HG03045 (cell line): ENCODE measurements at regions not wholly inside any gene's neighbourhood (a gene's known extent, or its start where the extent isn't known, plus 50 kb on each side); places are given as distances from the start of the nearest gene placed in this dataset.

Experiments
- ATAC-seq: cut with Tn5 transposase; IDR thresholded peaks from one replicate; pipeline ENCODE4 v1.9.1; 2021; ENCODE audit warnings: mild to moderate bottlenecking, moderate library complexity; ENCODE audit not compliant: unreplicated experiment

DNA sequence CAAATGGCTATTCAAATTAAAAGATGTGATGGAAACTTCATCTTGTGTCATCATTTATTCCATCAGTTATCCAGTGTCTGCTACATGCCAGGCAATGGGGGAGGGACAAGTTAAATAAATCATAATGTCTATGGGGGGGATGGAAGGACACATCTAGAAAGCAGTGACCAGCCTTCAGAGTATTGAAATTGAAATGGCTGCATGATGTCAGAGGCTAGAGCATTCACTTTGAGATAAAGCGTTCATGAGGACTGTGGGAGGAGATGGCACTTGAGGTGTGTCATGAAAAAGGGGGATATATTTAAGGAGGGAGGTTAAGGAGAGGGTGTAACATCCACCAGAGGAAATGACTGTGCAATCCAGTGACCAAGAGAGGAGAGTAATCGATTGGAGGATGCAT is 50.6 kb downstream of the SLIT2 start:
- no peak for ATAC-seq

DNA sequence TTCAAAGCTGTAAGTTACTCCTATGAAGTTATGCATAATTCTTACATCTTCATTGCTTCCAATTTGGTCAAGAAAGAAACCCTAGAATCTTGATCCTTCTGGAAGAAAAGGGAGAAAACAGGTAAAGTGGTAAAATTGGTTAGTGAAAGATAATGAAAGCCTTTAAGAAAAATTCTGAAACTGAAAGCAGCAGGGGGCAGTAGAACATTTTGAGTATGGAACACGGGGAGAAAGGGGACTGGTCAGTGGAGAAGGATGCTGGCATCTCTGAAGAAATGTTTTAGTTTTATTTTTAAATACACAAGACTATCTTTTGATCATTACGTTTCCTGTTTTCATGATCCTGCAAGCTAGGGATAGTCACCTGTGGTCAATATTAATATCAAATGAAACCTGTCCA is 54.3 kb downstream of the SLIT2 start:
- no peak for ATAC-seq

DNA sequence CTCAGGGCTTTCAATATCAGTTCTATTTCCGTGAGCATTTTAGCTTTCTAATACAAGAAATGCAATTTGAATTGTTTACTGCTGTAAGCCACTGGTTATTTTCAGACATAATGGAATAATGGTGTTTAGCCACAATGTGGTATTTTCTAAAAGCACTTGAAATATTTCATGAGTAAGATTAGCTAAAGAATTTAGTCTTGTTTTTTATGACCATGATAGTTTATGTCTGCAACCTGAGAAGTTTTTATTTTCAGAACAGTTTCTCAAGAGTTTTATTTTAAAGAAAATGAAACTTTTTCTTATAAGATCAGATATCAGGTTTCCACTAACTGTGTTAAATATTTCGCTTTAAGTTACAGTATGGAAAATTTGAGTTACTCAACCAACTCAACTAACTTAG is 60.2 kb downstream of the SLIT2 start:
- ATAC-seq, result no peak

DNA sequence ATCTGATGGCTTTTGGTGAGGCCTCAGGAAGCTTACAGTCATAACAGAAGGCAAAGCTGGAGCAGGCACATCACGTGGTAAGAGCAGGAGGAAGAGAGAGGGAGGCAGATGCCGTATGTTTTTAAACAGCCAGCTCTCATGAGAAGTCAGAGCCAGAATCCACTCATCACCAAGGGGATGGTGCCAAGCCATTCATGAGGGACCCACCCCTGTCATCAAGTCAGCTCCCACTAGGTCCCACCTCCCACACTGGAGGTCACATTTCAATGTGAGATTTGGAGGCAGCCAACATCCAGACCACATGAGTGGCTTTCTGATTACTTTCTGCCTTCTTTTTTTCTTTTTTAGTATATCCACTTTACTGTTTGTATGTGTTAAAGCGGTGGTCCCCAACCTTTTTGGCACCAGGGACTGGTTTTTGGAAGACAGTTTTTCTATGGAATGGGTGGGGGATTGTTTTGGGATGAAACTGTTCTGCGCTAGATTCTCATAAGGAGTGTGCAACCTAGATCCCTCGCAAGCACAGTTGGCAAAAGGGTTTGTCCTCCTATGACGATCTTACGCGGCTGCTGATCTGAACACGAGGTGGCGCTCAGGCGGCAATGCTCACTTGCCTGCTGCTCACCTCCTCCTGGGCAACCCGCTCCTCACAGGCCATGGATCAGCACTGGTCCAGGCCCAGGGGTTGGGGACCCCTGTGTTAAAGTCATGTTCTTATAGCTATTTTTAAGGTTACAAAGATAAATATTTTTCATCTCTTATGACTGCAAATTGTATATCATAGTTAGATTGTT is 61.7 kb downstream of the SLIT2 start:
- no peak for ATAC-seq

DNA sequence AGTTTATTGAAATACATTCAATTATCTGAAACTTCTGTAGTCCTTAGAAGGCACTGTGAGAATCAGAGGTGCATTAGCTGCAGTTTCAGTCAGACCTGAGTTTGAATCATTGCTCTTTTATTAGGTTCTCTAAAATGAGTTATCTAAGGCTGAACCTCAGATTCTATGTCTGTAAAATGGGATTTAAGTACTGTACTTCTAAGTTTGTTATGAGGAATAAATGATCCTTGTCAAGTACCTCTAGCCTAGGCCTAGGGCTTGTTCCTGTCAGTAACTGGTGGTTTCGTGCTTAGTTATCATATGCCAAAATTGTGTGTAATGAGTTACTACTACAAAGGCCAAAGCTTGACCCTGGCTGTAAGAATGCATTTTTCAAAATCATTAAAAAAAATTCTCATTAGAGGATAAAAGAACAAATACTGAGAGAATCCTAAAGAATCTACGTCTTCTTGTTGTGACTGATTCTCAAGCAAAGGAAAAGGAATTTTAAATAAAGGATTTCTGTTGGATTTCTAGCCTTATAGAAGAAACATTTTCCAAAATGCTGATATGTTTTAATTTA is 65.8 kb downstream of the SLIT2 start:
- no peak for ATAC-seq

DNA sequence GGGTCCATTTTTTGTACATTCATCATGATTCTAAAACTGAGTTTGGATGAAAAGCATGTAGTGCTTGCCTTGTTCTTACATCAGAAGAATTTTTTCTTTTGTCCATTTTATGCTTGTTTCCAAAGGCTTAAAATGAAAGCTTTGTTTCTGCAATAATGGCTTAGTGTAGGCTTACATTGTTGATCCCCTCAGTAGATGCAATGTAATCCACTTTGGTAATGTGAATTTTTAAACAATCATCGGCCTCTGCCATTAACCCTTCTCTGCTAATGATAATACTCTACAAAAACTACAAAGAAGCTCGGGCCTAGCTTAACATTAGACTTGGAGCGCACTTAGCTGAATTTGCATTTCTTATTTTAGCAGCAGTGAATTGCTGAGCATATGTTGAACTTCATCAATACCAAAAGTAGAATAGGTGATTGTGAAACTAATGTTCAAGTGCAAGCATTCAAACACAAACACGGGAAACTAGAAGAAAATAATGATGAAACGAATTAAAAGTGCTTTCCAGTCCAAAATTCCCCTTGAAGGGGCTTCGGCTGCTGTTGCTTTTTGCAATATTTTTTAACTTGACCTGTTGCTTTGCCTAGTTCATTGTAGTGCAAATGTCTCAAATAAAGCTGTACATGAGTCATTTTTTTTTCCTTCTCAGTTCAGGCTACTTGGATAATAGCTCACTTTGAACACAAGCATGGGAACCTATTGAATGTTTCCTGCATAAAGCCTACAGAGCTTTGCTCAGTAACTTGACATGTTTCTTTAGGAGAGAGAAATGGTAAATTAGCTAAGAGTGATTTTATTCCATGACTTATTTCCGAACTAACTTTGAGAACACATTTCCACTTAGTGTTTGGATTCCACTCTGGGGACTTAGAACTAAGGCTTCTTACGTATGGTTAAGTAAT is 66.5 kb downstream of the SLIT2 start:
- ATAC-seq, result no peak

DNA sequence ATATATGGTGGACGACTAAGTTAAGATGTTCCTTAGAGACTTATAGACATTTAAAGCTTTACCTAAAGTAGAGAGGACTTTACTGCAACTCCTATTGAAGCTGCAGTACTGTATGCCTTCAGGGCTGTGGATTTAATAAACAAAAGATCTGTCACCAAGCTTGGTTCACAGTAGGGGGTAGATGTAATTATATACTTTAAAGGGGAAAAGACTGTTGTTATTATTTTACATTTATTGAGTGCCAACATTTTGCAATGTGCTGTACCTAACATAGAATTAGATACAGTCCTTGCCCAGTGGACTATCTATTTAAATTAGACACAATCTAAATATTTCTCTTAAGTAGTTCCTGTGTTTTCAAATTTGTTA is 67.2 kb downstream of the SLIT2 start:
- ATAC-seq, result no peak

DNA sequence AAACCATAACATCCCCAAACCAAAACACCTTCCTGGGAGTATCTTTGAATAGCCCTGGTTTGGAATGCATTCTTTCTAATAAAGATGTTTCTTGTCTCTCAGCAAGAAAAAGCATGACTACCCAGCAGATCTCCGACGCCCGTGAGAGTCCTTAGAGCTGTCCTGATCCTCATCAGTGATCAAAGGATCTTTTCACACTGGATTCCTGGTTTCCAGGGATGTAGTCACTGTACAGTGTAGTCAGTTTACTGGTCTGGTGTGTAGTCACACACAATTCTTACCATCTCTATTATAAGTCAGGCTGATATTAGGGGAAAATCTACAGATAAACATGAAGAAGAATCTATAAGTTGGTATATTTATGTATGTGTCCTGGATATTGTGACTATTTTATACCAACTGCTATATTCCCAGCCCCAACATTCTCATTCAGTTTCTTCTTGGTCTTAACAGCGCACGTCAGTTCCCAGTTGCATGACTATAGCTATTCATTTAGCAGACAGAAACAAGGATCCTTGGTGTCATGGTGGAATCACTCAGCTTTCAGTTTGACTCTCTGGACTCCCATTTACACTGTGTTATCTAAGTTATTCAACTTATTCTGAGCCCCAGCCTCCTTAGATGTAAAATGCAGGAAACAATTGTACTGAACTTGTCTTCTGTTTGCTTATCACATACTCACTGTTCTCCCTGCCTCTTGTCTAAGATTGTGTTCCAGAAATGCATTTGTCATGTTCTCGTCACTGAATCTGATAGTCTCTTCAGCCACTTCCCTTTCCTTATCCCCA is 68.3 kb downstream of the SLIT2 start:
- ATAC-seq, result no peak

DNA sequence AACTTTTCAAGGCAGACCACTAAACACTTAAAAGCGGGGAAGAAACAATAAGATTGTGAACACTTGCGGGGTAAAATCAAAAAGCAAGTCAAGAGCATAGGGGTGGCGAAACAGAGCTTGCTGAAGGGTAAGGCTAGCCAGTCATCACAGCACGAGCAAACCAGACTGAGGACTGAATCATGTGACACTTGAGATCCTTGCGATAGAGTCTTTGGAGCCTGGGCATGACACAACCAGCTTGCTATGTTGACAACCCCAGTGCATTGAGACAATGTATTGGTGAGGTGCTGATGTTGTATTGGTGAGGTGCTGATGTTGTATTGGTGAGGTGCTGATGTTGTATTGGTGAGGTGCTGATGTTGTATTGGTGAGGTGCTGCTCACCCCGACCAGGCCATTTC is 72.3 kb downstream of the SLIT2 start:
- no peak for ATAC-seq

DNA sequence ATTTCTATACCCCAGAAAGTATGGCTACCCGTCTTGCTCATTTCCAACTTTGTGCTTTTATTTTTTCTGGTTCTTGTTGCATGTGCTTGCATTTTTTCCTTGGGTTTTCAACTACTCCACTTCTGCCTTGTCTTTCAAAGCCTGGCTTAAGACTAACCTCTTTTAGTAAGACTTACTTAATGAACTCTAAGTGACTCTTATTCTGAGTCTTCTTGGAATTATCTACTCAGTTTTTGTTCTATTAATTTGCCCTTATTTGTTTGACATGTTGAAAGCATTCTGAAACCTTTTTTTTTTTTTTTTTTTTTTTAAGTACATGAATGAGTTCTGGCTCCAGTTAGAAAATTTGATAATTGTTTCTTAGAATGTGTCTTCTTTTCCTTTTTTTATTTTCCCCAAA is 74.8 kb downstream of the SLIT2 start:
- ATAC-seq, result no peak

DNA sequence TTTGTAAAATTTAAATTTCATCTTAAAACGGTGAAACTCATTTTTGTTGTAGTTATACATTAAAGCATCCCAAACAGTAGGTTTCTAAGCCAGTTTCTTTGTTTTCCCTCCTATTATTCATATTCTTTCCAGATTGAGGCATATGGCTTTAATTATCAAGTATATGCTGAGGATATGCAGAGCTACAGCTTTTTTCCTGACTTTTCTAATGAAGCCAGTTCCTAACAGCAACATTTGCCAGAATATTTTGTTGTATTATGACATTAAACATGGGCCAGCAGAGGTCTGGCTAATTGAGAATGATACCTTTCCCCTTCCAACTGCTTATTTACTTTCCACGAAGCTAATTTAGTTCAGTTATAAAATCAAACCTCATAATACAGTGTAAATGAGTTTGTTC is 75.3 kb downstream of the SLIT2 start:
- ATAC-seq, result no peak

DNA sequence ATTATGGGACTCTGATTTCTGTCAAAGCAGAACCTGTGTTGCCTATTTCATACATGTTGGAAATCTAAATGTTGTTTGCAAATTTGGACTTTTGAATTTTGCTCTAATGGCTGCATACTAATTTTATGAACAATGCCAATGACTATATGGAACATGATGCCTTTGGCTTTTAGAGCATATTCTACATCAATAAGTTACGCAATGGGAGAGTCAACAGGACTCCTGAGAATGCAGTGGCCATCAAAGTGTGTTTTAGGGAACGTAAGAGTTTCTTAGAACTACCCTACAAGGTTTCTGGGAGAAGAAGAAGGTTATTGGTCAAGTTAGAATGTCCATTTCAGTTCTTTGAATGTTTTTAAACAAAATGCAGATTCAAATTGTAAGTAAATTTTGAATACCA is 76.1 kb downstream of the SLIT2 start:
- ATAC-seq, result no peak

DNA sequence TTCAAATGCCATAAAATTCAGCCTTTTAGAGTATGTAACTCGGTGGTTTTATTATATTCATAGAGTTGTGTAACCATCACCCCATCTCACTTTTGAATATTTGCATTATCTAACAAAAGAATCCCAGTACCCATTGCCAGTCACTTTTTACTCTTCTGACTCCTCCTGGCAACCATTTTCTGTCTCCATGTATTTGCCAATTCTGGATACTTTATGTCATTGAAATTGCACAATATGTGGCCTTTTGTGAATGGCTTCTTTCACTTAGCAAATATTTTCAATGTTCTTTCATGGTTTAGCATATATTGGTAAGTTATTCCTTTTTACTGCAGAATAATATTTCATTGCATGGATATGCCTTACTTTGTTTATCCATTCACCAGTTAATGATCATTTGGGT is 79.9 kb downstream of the SLIT2 start:
- no peak for ATAC-seq

DNA sequence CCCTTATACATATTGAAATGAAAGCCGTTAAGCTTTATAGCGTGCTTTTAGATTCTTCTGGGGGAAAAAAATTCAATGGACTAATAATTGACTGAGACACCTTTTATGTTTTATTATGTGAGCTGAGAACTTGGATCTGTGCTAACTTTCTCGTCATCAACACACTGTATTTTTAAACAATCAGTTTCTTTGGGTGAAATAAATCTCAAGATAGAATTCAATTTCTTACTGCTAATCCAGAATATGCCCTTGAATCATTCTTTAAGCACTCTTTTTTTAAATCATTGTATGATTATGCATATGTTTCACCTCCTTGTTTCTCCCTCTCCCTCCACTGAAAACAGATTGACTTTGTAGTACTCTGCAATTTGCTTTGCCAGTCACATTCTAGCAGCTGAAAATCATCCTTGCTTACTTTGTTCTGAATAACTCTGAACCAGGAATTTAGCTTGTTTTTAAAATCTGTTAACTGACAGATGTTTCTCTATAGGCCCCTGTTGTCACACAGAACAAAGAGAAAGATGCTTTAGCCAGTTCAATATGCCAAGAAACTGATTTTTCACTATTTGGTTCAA is 81.5 kb downstream of the SLIT2 start:
- ATAC-seq, result no peak

DNA sequence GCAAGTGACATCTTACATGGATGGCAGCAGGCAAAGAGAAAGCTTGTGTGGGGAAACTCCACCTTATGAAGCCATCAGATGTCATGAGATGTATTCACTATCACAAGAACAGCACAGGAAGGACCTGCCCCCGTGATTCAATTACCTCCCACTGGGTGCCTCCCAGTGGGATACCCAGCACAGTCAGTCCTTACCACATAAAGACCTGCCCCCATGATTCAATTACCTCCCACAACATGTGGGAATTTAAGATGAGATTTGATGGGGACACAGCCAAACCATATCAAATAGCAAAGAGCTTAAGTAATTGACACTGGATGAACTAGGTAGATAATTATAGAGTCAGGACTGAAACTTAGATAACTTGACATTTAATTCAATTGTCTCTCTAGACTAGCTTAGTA is 85.6 kb downstream of the SLIT2 start:
- ATAC-seq, result no peak

DNA sequence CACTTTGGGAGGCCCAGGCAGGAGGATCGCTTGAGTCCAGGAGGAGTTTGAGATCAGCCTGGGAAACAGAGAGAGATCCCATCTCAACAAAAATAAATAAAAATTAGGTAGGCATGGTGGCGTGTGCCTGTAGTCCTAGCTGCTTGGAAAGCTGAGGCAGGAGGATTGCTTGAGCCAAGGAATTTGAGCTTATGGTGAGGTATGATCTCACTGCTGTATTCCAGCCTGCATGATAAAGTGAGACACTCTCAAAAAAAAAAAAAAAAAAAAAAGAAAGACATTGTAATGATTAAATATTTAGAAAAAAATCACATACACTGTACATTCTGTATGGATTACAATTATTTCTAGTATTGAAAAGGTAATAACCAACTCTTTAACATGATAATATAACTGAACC is 87.1 kb downstream of the SLIT2 start:
- ATAC-seq, result no peak

DNA sequence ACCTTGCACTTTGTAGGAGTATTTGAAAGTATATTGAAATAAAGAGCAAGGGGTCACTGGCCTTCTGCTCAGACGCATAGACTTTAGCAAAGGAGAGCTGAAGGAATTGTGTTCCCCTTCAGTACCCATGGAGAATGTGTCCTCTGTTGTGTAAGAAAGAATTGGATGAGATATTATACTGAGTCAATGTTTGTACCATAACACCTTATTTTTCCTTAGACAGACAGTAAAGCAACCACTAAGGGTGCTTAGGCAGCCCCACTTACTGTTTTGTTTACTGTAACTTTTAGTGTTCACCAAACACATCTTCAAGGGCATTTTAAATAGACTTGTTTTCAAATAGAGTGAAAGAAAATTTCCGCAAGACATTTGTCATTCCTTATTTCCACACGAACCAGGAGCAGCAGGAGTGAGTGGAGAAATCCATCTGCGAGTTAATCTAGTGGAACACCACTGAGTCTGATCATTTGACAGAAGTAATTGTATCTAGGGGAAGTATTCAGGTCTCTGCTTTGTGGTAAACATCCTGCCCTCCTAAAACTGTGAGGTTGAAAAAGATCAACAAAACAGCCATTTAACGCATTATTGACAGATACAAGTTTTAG is 89.5 kb downstream of the SLIT2 start:
- ATAC-seq, result no peak

DNA sequence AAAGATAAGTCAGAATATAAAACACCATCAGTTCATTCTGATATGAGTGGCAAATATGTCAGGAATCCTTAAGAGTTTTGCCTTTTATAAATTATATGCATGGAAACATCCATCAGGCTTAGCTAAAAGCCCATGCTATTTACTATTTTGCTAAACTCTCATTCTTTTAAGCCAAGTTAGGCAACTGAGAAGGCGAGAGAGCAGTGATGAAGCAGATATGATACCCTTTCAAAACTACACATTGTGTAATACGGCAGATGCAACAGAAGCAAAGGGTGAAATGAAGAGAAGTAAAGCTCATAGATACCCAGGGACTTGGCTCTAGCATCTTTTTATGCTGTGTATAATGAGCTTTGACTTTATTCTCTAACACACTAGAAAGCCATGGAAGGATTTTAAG is 95.8 kb downstream of the SLIT2 start:
- ATAC-seq, result no peak

DNA sequence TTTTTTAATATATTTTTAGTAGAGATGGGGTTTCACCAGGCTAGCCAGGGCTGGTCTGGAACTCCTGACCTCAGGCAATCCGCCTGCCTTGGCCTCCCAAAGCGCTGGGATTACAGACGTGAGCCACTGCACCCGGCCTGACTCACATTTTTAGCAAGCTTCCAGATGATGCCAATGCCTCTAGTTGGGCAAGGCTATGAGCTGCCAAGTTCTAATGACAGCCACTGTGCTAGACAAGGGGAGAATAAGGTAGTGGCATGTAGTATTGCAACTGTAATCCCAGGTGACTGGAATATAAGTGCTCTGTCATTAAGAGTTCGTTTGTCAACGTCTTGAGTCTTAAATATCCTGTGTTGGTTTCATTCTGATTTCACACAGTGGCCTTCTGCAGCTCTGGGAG is 96.7 kb downstream of the SLIT2 start:
- ATAC-seq, result no peak

DNA sequence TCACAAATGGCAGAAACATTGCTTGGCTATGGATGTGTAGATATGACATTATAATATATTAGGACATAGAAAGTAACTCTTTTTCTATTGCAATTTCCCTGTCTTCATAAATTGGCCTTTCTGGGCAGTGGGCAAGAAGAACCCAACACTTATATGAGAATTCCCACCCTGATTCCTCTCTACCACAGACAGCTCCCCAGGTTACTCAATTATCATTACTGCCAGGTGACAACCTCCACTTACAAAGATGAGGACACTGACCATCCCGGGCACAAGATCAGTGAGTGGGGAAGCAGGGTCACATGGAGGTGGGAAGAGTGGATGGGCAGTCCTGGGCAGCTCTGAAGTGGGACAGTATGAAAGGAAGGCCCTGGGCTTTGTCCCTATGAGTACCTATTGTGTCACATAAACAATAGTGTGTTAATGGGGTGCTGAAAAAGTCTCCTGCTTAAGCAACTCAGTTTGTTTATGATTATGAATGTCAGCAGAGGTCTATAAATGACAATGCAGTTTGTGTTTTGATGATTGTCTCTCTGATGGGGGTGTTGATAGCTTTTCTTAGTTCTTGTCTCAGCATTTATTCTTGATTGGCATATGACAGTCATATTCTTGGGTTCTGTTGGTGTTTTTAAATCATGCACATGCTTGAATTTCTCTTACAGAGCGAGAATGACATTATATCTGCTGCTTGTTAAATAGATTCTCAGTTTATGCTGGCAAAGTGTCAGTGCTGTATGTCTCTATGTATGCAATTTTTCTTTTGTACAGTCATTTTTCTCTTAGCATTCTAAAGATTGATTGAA is 99.9 kb downstream of the SLIT2 start:
- no peak for ATAC-seq
